GM12874 (cell line): ENCODE measurements at regions not wholly inside any gene's neighbourhood (a gene's known extent, or its start where the extent isn't known, plus 50 kb on each side); places are given as distances from the start of the nearest gene placed in this dataset.

Experiments
- CTCF ChIP-seq: IDR thresholded peaks from 2 replicates; pipeline ENCODE4 v1.5.1; 2011; ENCODE audit warnings: low read depth, mild to moderate bottlenecking, control low read depth, low read length, moderate library complexity; ENCODE audit not compliant: insufficient read depth

DNA sequence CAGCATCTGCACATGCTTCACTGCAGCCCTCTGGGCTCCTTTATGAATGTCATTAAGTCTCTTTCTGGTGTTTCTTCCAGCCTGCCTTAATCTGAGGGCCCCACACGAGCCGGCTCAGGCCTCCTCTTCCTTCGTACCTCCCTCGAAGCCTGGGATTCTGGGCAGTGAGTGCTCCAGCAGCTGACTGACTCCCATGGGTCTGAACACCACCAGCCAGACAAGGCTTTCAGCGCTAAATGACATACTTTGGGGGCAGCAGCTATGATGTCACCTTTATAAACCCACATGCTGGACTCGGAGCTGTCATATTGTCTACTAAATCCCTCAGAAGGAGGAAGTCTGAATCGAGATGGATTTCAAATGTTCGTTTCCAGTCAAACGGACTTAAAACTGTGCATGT is 127.1 kb downstream of the TRIM29 start:
- TF ChIP-seq CTCF = no peak

GRCh38 chr11:120009938-120010337 is 128.0 kb downstream of the TRIM29 start:
- TF ChIP-seq CTCF = no peak

- TF ChIP-seq CTCF = no peak
These were observed 130.8 kb downstream of the TRIM29 start for GRCh38 chr11:120007144-120007543.

DNA sequence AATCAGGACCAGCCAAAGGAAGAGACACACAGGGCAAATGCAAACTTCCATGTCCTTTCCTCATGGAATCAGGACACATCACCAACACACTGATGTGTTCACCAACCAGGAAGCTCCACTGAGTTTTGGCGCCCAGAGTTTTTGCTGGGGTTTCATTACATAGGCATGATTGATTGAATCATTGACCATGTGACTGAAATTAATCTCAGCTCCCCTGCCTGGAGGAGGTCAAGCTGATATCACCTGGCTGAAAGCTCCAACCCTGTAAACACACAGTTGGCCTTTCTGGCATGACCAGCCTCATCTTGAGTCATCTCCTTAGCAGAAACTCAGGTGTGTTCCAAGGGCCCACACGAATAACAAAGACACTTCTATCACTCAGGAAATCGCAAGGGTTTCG is 133.2 kb downstream of the TRIM29 start:
- no peak for TF ChIP-seq CTCF

DNA sequence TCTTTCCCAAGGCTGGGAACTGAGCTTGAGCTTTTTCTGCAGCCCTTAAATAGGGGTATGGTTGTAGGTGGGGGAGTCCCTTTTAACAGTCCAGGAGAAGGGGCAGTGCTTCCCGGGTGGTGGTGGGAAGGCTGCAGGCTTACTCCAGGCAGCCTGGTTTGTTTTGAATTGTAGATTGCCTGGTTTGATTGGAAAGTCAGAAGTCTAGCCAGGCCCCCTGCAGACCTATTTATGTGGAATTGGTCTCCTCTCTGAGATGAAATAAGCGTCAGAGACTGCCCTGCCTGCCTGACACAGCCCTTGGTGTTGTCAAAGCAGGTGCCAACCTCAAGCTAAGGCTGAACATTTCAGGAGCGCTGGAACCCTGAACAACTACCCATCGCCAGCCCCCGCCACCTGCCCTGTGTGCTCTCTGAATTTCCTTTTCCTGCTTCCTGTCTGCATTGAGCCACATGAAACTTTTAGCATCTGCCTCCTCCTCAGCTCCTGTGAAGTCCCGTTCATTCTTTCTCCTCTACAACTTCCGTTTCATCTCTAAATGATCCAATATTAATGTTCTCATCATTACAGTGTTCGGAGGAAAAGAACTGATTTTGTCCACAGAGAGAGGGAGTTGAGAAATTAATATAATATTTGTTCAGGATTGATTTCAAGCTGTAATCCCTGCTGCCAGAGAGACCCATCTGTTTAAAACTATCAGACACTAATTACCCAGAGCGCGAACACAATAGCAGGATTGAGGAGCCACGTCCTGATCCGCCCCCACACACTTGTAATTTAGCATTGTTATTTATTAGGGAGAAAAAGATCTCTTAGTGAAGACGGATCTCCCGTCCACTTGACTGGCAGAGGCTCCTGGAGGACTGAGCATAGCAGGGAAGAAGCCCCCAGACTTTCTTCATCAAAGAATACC is 136.5 kb downstream of the TRIM29 start:
- no peak for TF ChIP-seq CTCF

DNA sequence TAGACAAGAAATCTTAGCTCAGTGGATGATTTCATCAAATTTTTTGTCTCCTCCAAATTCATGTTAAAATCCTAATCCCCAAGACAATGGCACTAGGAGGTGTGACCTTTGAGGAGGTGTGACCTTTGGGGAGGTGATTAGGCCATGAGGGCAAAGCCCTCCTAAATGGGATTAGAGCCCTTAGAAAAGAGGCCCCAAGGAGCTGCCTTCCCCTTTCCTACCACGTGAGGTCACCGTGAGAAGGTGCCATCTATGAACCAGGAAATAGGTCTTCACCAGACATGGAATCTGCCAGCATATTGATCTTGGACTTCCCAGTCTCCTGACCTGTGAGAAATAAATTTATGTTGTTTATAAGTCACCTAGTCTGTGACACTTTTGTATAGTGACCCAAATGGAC is 138.7 kb downstream of the TRIM29 start:
- TF ChIP-seq CTCF = no peak

- no peak for TF ChIP-seq CTCF
These were observed 141.4 kb downstream of the TRIM29 start for GRCh38 chr11:119996556-119996955.
